Loucy (cell line): ENCODE measurements at regions not wholly inside any gene's neighbourhood (a gene's known extent, or its start where the extent isn't known, plus 50 kb on each side); places are given as distances from the start of the nearest gene placed in this dataset.

Source experiments
- H2AFZ ChIP-seq: fragments of 200-600 bp; sonication (generic); 2 replicates; pipeline ENCODE4 v1.6.0; 2016; ENCODE audit warnings: antibody characterized with exemption, mild to moderate bottlenecking, low read length, moderate library complexity
- H3F3A ChIP-seq: fragments of 200-600 bp; 2 replicates; pipeline ENCODE4 v1.6.0; 2016; ENCODE audit warnings: antibody characterized with exemption, low read depth, mild to moderate bottlenecking
- H3K27me3 ChIP-seq: fragments of 200-600 bp; sonication (generic); 2 replicates; pipeline ENCODE4 v1.6.1; 2014; ENCODE audit warnings: low read length, mild to moderate bottlenecking; ENCODE audit not compliant: insufficient read depth, poor library complexity, severe bottlenecking
- H3K36me3 ChIP-seq: fragments of 200-600 bp; sonication (generic); 2 replicates; pipeline ENCODE4 v1.6.1; 2016; ENCODE audit warnings: low read length; ENCODE audit not compliant: insufficient read depth
- H3K4me1 ChIP-seq: fragments of 200-600 bp; sonication (generic); 2 replicates; pipeline ENCODE4 v1.5.1; 2014; ENCODE audit warnings: low read length, mild to moderate bottlenecking; ENCODE audit not compliant: insufficient read depth, poor library complexity, severe bottlenecking
- H3K4me2 ChIP-seq: fragments of 200-600 bp; sonication (generic); 2 replicates; pipeline ENCODE4 v1.6.0; 2014; ENCODE audit warnings: antibody characterized with exemption, low read length, low read depth, mild to moderate bottlenecking; ENCODE audit not compliant: poor library complexity, severe bottlenecking
- H3K4me3 ChIP-seq: fragments of 200-600 bp; sonication (generic); 2 replicates; pipeline ENCODE4 v1.5.1; 2014; ENCODE audit warnings: low read length, mild to moderate bottlenecking, mixed read lengths; ENCODE audit not compliant: poor library complexity, severe bottlenecking
- H3K79me2 ChIP-seq: fragments of 200-600 bp; sonication (generic); 2 replicates; pipeline ENCODE4 v1.6.1; 2014; ENCODE audit warnings: low read length; ENCODE audit not compliant: insufficient read depth
- H3K9ac ChIP-seq: fragments of 200-600 bp; sonication (generic); 2 replicates; pipeline ENCODE4 v1.6.0; 2014; ENCODE audit warnings: mild to moderate bottlenecking, low read depth, low read length, moderate library complexity; ENCODE audit not compliant: poor library complexity, severe bottlenecking
- H3K9me2 ChIP-seq: fragments of 200-600 bp; sonication (generic); replicated peaks from 2 replicates; pipeline ENCODE4 v1.6.1; 2016; ENCODE audit warnings: low read depth, low read length, mixed read lengths
- H3K9me3 ChIP-seq: fragments of 200-600 bp; sonication (generic); 2 replicates; pipeline ENCODE4 v1.6.1; 2014; ENCODE audit warnings: mild to moderate bottlenecking, antibody characterized with exemption, low read length, low read depth; ENCODE audit not compliant: insufficient read depth
- H4K20me1 ChIP-seq: fragments of 200-600 bp; sonication (generic); 2 replicates; pipeline ENCODE4 v1.6.0; 2014; ENCODE audit warnings: antibody characterized with exemption, low read length, mild to moderate bottlenecking; ENCODE audit not compliant: insufficient read depth, poor library complexity, severe bottlenecking
- EZH2phosphoT487 ChIP-seq: fragments of 200-600 bp; IDR thresholded peaks from 2 replicates; pipeline ENCODE4 v1.6.1; 2018; ENCODE audit warnings: antibody characterized with exemption, mild to moderate bottlenecking, moderate library complexity, borderline replicate concordance
- TF ChIP-seq, protein P1 (sequence below): fragments of 200-600 bp; sonication (generic); conservative IDR thresholded peaks from 2 replicates; pipeline ENCODE4 v1.5.1; 2014; ENCODE audit warnings: mild to moderate bottlenecking, antibody characterized with exemption, low read length

DNA sequence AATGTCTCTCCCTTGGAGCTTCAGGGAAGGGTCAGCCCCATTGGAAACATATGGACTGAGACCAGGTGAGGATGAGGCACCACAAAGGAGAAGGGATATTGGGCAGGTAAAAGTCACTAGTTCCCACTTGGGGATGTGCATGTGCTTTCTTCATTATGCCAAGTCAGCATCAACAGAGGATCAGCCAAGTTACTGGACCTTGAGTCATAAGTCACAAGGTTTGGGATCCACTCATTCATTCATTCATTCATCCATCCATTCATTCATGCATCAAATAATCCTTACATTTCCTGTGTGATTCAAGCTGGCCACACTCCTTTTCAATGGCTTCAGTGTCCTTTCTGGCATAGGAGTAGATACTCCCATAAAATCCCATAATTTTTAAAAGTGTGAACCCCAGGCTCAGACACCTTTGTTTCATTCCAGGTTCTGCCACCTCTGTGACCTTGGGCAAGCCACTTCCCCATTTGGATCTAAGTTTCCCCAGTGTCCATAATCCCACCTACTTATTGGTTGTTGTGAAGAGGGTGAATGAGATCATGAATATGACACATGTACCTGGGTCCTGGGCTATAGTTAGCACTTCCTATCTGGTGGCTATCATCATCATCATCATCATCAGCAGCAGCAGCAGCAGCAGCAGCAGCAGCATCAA, 162.1 kb upstream of the LHX5 start:
- no peaks in the 10 kb centered on the region for H3F3A ChIP-seq
- H3K36me3 ChIP-seq: no peaks in the 10 kb centered on the region
- H3K9ac ChIP-seq: no peak overlapping the region
- no peak overlapping the region for H2AFZ ChIP-seq
- no peaks in the 10 kb centered on the region for H3K79me2 ChIP-seq
- no peaks in the 10 kb centered on the region for H3K9me3 ChIP-seq
- H3K4me1 ChIP-seq: no peaks in the 10 kb centered on the region
- no peak overlapping the region for H3K4me3 ChIP-seq
- no peaks in the 10 kb centered on the region for H4K20me1 ChIP-seq
- H3K4me2 ChIP-seq: no peak overlapping the region
- TF ChIP-seq, protein P1, sequence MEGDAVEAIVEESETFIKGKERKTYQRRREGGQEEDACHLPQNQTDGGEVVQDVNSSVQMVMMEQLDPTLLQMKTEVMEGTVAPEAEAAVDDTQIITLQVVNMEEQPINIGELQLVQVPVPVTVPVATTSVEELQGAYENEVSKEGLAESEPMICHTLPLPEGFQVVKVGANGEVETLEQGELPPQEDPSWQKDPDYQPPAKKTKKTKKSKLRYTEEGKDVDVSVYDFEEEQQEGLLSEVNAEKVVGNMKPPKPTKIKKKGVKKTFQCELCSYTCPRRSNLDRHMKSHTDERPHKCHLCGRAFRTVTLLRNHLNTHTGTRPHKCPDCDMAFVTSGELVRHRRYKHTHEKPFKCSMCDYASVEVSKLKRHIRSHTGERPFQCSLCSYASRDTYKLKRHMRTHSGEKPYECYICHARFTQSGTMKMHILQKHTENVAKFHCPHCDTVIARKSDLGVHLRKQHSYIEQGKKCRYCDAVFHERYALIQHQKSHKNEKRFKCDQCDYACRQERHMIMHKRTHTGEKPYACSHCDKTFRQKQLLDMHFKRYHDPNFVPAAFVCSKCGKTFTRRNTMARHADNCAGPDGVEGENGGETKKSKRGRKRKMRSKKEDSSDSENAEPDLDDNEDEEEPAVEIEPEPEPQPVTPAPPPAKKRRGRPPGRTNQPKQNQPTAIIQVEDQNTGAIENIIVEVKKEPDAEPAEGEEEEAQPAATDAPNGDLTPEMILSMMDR: no peak
- no peak for TF ChIP-seq EZH2phosphoT487
- H3K27me3 ChIP-seq: no peaks in the 10 kb centered on the region
- no peaks in the 10 kb centered on the region for H3K9me2 ChIP-seq

DNA sequence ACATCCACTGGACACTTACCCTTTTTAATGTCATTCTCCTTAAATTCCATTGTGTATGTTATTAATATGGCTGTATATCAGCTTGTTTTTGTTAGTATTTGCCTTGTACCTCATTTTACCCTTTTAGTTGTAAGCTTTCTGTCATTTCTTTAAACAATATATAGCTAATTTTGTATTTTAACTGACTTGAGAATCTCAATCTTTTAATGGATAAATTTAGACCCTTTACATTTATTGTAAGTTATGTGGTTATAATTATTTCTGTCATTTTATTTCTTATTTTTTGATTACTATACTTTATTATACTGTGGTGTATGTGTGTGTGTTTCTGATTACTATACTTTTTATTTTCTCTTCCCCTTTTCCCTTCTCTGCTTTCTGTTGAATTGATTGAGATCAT, 159.0 kb upstream of the LHX5 start:
- Histone ChIP-seq H3F3A (no peaks in the 10 kb centered on the region), H3K4me1 (no peaks in the 10 kb centered on the region), H2AFZ (no peak overlapping the region), H3K36me3 (no peaks in the 10 kb centered on the region), H3K79me2 (no peaks in the 10 kb centered on the region), H3K27me3 (no peaks in the 10 kb centered on the region), H4K20me1 (no peaks in the 10 kb centered on the region), H3K4me2 (no peak overlapping the region), H3K9me3 (no peaks in the 10 kb centered on the region), H3K9me2 (no peaks in the 10 kb centered on the region), H3K9ac (no peak overlapping the region), H3K4me3 (no peak overlapping the region)
- no peak for TF ChIP-seq EZH2phosphoT487
- TF ChIP-seq, protein P1: no peak

DNA sequence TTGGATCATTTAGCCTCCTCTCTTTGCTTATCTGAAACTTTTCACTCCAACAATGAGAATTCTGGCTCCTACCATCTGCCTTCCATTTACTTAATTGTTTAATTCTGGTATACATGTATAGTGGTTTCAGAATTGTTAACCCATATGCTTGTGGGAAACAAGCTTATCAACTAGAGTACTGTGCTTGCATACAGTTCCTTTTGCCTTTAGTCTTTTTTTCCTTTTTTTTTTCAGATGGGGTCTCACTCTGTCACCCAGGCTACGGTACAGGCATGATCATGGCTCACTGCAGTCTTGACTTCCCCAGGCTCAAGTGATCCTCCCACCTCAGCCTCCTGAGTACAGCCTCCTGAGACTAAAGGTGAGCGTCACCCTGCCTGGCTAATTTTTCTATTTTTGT, 153.8 kb upstream of the LHX5 start:
- Histone ChIP-seq H3F3A (no peaks in the 10 kb centered on the region), H3K36me3 (no peaks in the 10 kb centered on the region), H3K9ac (no peak overlapping the region), H2AFZ (no peak overlapping the region), H3K9me3 (no peaks in the 10 kb centered on the region; the same call in 1 of the 2 replicates), H3K9me2 (no peaks in the 10 kb centered on the region), H3K4me3 (no peak overlapping the region), H4K20me1 (no peaks in the 10 kb centered on the region), H3K4me2 (no peak overlapping the region), H3K79me2 (no peaks in the 10 kb centered on the region), H3K4me1 (no peaks in the 10 kb centered on the region), H3K27me3 (no peaks in the 10 kb centered on the region)
- TF ChIP-seq, protein P1: no peak
- TF ChIP-seq EZH2phosphoT487: no peak
